ENCODE measurements at regions not wholly inside any gene's neighbourhood (a gene's known extent, or its start where the extent isn't known, plus 50 kb on each side); places are given as distances from the start of the nearest gene placed in this dataset.

DNA sequence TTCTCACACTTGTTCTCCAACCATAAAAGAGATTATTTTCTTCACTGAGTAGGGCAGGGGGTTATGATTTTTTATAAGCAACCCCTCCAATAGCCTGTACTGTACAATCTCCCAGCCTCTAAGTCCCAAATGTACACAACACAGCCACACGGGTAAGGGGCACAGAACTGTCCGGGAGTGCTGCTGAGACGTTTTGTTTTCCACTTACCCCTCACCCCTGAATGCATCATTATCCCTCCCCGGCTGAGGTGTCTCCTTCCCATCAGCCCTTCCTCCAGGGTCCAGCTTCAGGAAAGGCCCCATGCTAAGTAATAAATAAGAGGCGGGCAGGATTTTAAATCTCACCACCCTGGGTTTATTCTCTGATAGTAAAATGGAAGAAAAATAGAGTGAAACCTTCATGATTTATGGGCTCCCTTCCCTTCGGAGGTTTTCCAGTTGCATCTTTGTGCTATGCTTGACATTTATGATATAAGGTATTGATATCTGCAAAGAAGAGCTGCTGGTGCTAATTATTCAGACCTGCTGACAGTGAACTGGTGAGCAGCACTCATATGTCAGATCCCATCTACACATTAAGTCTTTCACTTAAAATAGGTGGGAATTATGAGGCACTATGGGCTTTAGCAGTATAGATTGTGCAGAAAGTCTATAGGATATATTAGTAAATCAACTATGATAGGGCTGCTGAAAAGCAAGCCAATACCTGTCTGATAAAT is 67.2 kb upstream of the MEGF10 start:
- TF ChIP-seq, protein P1, sequence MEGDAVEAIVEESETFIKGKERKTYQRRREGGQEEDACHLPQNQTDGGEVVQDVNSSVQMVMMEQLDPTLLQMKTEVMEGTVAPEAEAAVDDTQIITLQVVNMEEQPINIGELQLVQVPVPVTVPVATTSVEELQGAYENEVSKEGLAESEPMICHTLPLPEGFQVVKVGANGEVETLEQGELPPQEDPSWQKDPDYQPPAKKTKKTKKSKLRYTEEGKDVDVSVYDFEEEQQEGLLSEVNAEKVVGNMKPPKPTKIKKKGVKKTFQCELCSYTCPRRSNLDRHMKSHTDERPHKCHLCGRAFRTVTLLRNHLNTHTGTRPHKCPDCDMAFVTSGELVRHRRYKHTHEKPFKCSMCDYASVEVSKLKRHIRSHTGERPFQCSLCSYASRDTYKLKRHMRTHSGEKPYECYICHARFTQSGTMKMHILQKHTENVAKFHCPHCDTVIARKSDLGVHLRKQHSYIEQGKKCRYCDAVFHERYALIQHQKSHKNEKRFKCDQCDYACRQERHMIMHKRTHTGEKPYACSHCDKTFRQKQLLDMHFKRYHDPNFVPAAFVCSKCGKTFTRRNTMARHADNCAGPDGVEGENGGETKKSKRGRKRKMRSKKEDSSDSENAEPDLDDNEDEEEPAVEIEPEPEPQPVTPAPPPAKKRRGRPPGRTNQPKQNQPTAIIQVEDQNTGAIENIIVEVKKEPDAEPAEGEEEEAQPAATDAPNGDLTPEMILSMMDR (IDR thresholded peaks at IDR 0.05; ENCODE audit: insufficient read depth in 1 of 2, low read depth in 1 of 2, low read length in 1 of 2, severe bottlenecking in 1 of 2, unreplicated experiment in 1 of 2), result no peak
- H3K9me3 ChIP-seq, result no peaks in the 10 kb centered on the region
- CTCF ChIA-PET, result no interaction called here
- H3K27me3 ChIP-seq (replicated peaks; ENCODE audit: control insufficient read depth, insufficient read depth, low read length), result no peaks in the 10 kb centered on the region
- H3K4me3 ChIP-seq (ENCODE audit: low read depth, low read length), result no peak overlapping the region
- Mint-ChIP-seq H3K36me3 (ENCODE audit: insufficient read depth, unreplicated experiment) (no peaks in the 10 kb centered on the region), H3K4me1 (ENCODE audit: low read depth, unreplicated experiment) (no peaks in the 10 kb centered on the region), H3K9me3 (ENCODE audit: unreplicated experiment) (peaks cover 13% of the 10 kb centered on the region), H3K27ac (ENCODE audit: unreplicated experiment) (no peak overlapping the region), H3K4me3 (ENCODE audit: unreplicated experiment) (no peak overlapping the region), H3K27me3 (ENCODE audit: insufficient read depth, unreplicated experiment) (peaks cover 10% of the 10 kb centered on the region)
- H3K36me3 ChIP-seq (ENCODE audit: control insufficient read depth, insufficient read depth, low read length), result no peaks in the 10 kb centered on the region
- POLR2A ChIA-PET, result no interaction called here
- H3K4me1 ChIP-seq, result no peaks in the 10 kb centered on the region
- no TSS peak for BruUV-seq (replicated peaks)
- no peak for DNase-seq
- intact Hi-C loops (cut with micrococcal nuclease; ENCODE audit: unreplicated experiment), result no loop called here

DNA sequence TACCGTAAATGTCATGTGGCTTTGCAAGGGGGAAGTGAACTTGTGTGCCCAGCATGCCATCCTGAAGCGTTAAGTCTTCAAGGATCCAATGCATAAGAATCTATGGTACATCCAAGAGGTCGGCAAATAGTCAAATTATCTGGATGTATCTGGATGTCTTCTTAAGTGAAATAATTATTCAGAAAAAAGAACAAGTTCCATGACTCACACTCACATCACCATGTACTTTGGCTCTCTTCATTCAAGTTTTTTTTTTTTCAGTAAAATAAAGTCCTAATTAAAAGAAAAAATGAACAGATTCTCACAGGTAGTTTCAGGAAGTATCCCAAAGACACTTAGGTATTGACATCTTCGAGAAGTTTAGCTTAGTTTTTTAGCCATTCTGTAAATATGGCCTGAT is 62.7 kb upstream of the MEGF10 start:
- Mint-ChIP-seq H3K4me1 (ENCODE audit: low read depth, unreplicated experiment) (no peaks in the 10 kb centered on the region), H3K4me3 (ENCODE audit: unreplicated experiment) (no peak overlapping the region), H3K36me3 (ENCODE audit: insufficient read depth, unreplicated experiment) (no peaks in the 10 kb centered on the region), H3K27me3 (ENCODE audit: insufficient read depth, unreplicated experiment) (peaks cover 10% of the 10 kb centered on the region), H3K9me3 (ENCODE audit: unreplicated experiment) (no peaks in the 10 kb centered on the region), H3K27ac (ENCODE audit: unreplicated experiment) (no peak overlapping the region)
- Histone ChIP-seq H3K4me1 (no peaks in the 10 kb centered on the region), H3K4me3 (ENCODE audit: low read depth, low read length) (no peak overlapping the region), H3K36me3 (ENCODE audit: control insufficient read depth, insufficient read depth, low read length) (no peaks in the 10 kb centered on the region), H3K9me3 (no peaks in the 10 kb centered on the region), H3K27me3 (replicated peaks; ENCODE audit: control insufficient read depth, insufficient read depth, low read length) (no peaks in the 10 kb centered on the region)
- no peak for DNase-seq
- intact Hi-C loops (cut with micrococcal nuclease; ENCODE audit: unreplicated experiment), result loop anchor here (5.0 kb wide), 2 partner anchors 196 to 571 kb away; partner anchors contain the start of gene MARCHF3
- TF ChIP-seq, protein P1 (IDR thresholded peaks at IDR 0.05; ENCODE audit: insufficient read depth in 1 of 2, low read depth in 1 of 2, low read length in 1 of 2, severe bottlenecking in 1 of 2, unreplicated experiment in 1 of 2), result no peak
- CTCF ChIA-PET, result no interaction called here
- BruUV-seq (replicated peaks), result no TSS peak
- POLR2A ChIA-PET, result no interaction called here

DNA sequence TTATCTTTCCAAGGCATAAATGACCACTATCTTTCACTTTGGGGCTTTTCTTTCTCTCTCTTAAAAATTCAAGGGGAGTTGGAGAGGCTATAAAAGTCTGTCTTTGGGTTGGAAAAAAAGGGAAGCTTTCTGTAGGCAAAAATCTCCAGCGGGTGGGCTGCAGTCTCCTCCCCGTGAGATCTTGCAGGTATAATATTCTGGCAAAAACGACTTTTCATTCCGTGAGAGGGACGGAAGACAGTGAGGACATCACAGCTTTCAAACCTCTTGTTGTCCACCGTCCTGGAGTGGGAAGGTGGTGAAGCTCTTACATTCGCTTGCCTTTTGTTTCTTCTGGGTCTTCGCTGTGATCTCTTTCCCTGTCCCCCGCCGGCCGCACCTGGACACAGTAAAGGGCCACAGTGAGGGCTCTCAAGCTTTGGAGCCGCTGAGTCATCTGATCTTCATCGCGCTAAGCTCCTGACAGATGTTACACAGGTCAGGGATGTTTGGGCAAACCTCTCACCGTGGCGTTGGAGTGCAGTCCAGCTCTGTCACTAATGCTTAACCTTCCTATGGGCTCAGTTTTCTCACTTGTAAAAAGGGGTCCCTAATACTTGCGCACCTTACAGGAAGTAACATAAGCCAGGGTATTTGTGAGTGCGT is 61.9 kb upstream of the MEGF10 start:
- Mint-ChIP-seq H3K27ac (ENCODE audit: unreplicated experiment) (no peak overlapping the region), H3K36me3 (ENCODE audit: insufficient read depth, unreplicated experiment) (no peaks in the 10 kb centered on the region), H3K4me1 (ENCODE audit: low read depth, unreplicated experiment) (no peaks in the 10 kb centered on the region), H3K9me3 (ENCODE audit: unreplicated experiment) (no peaks in the 10 kb centered on the region), H3K4me3 (ENCODE audit: unreplicated experiment) (peak overlapping the region; percentile 70), H3K27me3 (ENCODE audit: insufficient read depth, unreplicated experiment) (peaks cover 10% of the 10 kb centered on the region)
- TF ChIP-seq, protein P1 (IDR thresholded peaks at IDR 0.05; ENCODE audit: insufficient read depth in 1 of 2, low read depth in 1 of 2, low read length in 1 of 2, severe bottlenecking in 1 of 2, unreplicated experiment in 1 of 2), result no peak
- Histone ChIP-seq H3K4me3 (ENCODE audit: low read depth, low read length) (peak overlapping the region; percentile 60), H3K4me1 (no peaks in the 10 kb centered on the region), H3K36me3 (ENCODE audit: control insufficient read depth, insufficient read depth, low read length) (no peaks in the 10 kb centered on the region), H3K27me3 (replicated peaks; ENCODE audit: control insufficient read depth, insufficient read depth, low read length) (no peaks in the 10 kb centered on the region), H3K9me3 (no peaks in the 10 kb centered on the region)
- intact Hi-C loops (cut with micrococcal nuclease; ENCODE audit: unreplicated experiment), result loop anchor here (5.0 kb wide), 2 partner anchors 196 to 571 kb away; partner anchors contain the start of gene MARCHF3
- DNase-seq, result peak in 1 of 2 experiments; percentile 7
- POLR2A ChIA-PET, result no interaction called here
- CTCF ChIA-PET, result interaction anchor here (0.6 to 0.7 kb wide), 2 partner anchors 194 to 198 kb away, joined by 3 to 5 read pairs; no protein-coding TSS in a partner anchor
- BruUV-seq (replicated peaks), result no TSS peak
